ENCODE measurements at regions not wholly inside any gene's neighbourhood (a gene's known extent, or its start where the extent isn't known, plus 50 kb on each side); places are given as distances from the start of the nearest gene placed in this dataset.

- H3K9me3 ChIP-seq: no peaks in the 10 kb centered on the region
- no peaks in the 10 kb centered on the region for H3K4me1 ChIP-seq
- H3K27me3 ChIP-seq: peaks cover 0 to 30% of the 10 kb centered on the region in 2 donors
- TF ChIP-seq, protein P1, sequence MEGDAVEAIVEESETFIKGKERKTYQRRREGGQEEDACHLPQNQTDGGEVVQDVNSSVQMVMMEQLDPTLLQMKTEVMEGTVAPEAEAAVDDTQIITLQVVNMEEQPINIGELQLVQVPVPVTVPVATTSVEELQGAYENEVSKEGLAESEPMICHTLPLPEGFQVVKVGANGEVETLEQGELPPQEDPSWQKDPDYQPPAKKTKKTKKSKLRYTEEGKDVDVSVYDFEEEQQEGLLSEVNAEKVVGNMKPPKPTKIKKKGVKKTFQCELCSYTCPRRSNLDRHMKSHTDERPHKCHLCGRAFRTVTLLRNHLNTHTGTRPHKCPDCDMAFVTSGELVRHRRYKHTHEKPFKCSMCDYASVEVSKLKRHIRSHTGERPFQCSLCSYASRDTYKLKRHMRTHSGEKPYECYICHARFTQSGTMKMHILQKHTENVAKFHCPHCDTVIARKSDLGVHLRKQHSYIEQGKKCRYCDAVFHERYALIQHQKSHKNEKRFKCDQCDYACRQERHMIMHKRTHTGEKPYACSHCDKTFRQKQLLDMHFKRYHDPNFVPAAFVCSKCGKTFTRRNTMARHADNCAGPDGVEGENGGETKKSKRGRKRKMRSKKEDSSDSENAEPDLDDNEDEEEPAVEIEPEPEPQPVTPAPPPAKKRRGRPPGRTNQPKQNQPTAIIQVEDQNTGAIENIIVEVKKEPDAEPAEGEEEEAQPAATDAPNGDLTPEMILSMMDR (IDR thresholded peaks at IDR 0.05): no peak
- peak in 1 of 3 donors; percentile 5 for TF ChIP-seq POLR2AphosphoS5 (IDR thresholded peaks at IDR 0.05)
- intact Hi-C loops (cut with DNase I; ENCODE audit: low total_unique reads): no loop called here
- no peak for DNase-seq (ENCODE audit: low spot score in 2 of 2)
- H3K36me3 ChIP-seq: no peaks in the 10 kb centered on the region
- H3K4me3 ChIP-seq: no peak overlapping the region
- H3K27ac ChIP-seq: no peak overlapping the region
These were observed 517.5 kb downstream of the MID1IP1 start for GRCh38 chrX:39318506-39319343.

GRCh38 chrX:39320165-39320564, 518.9 kb downstream of the MID1IP1 start:
- Histone ChIP-seq H3K4me3 (no peak overlapping the region), H3K4me1 (no peaks in the 10 kb centered on the region), H3K27ac (no peak overlapping the region), H3K9me3 (no peaks in the 10 kb centered on the region), H3K36me3 (no peaks in the 10 kb centered on the region), H3K27me3 (peaks cover 0 to 30% of the 10 kb centered on the region in 2 donors)
- no peak for DNase-seq (ENCODE audit: low spot score in 2 of 2)
- intact Hi-C loops (cut with DNase I; ENCODE audit: low total_unique reads): no loop called here
- TF ChIP-seq POLR2A (IDR thresholded peaks at IDR 0.05) (no peak), POLR2AphosphoS5 (IDR thresholded peaks at IDR 0.05) (no peak)
- TF ChIP-seq, protein P1 (IDR thresholded peaks at IDR 0.05): no peak

GRCh38 chrX:39322496-39322895, 521.2 kb downstream of the MID1IP1 start:
- H3K27me3 ChIP-seq: peaks cover 0 to 28% of the 10 kb centered on the region in 2 donors
- H3K27ac ChIP-seq: no peak overlapping the region
- intact Hi-C loops (cut with DNase I; ENCODE audit: low total_unique reads): no loop called here
- H3K4me3 ChIP-seq: no peak overlapping the region
- H3K4me1 ChIP-seq: no peaks in the 10 kb centered on the region
- no peaks in the 10 kb centered on the region for H3K36me3 ChIP-seq
- DNase-seq (ENCODE audit: low spot score in 2 of 2): no peak
- TF ChIP-seq, protein P1 (IDR thresholded peaks at IDR 0.05): no peak
- TF ChIP-seq POLR2A (IDR thresholded peaks at IDR 0.05): no peak
- TF ChIP-seq POLR2AphosphoS5 (IDR thresholded peaks at IDR 0.05): no peak
- no peaks in the 10 kb centered on the region for H3K9me3 ChIP-seq

DNA sequence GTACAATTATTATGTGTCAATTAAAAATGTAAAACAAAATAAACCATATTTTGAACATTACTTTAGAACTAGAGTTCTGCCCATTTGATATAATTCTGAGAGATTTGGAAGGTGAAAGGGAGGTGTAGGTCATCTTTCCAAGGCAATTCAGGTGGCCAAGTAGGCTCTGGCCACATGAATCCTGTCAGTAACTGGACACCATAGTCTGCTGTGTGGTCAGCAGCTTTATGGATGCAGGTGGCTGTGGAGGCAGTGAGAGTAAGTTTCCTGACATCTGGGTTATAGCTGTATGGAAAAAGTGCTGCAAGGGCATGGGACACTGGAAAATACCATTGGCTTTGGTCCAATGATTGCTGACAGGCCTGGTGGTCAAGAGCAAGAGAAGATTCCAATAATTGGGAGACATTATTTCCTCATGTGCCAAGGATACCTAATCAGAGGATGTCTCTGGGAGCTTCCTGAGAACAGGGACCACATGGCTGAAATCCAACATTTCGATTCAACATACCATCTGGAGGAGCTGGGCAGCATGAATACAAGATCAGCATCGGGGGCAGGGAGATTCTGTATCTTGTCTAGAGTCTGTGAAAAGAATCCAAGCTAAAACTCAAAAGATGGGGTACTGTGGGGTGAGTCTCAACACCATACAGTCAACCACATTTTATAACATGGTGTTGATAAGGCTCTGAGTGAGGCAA, 523.1 kb downstream of the MID1IP1 start:
- no peak for DNase-seq (ENCODE audit: low spot score in 2 of 2)
- no peaks in the 10 kb centered on the region for H3K36me3 ChIP-seq
- no peak overlapping the region for H3K4me3 ChIP-seq
- no peak overlapping the region for H3K27ac ChIP-seq
- peaks cover 0 to 43% of the 10 kb centered on the region in 2 donors for H3K27me3 ChIP-seq
- no peaks in the 10 kb centered on the region for H3K9me3 ChIP-seq
- TF ChIP-seq, protein P1 (IDR thresholded peaks at IDR 0.05): no peak
- TF ChIP-seq POLR2A (IDR thresholded peaks at IDR 0.05): no peak
- no peak for TF ChIP-seq POLR2AphosphoS5 (IDR thresholded peaks at IDR 0.05)
- no peaks in the 10 kb centered on the region for H3K4me1 ChIP-seq
- intact Hi-C loops (cut with DNase I; ENCODE audit: low total_unique reads): no loop called here

DNA sequence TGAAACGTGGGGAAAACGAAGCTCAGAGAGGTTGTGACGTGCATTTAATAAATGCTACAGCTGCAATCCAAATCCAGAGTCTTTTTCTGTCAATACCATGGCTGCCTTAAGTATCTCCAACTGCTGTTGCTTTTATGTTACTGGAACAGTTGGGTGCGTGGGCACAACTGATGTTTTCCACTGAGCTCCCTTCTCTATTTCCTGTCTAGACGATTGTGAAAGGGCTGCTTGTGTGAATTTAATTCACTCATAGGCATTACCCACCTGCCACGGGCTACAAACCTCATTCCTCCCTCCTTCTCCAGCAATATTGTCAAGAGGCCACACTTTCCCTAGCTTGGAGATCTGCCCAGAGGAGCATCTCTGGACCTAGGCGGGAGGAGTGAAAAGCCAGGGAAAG, 526.0 kb downstream of the MID1IP1 start:
- TF ChIP-seq POLR2AphosphoS5 (IDR thresholded peaks at IDR 0.05): no peak
- TF ChIP-seq, protein P1 (IDR thresholded peaks at IDR 0.05): no peak
- TF ChIP-seq POLR2A (IDR thresholded peaks at IDR 0.05): no peak
- no peak overlapping the region for H3K27ac ChIP-seq
- no peak overlapping the region for H3K4me3 ChIP-seq
- intact Hi-C loops (cut with DNase I; ENCODE audit: low total_unique reads): no loop called here
- H3K36me3 ChIP-seq: no peaks in the 10 kb centered on the region
- no peak for DNase-seq (ENCODE audit: low spot score in 2 of 2)
- H3K27me3 ChIP-seq: peaks cover 0 to 48% of the 10 kb centered on the region in 2 donors
- no peaks in the 10 kb centered on the region for H3K4me1 ChIP-seq
- no peaks in the 10 kb centered on the region for H3K9me3 ChIP-seq
